GM21576 (cell line): ENCODE measurements at regions not wholly inside any gene's neighbourhood (a gene's known extent, or its start where the extent isn't known, plus 50 kb on each side); places are given as distances from the start of the nearest gene placed in this dataset.
"Not testable (repeated sequence)": the region's sequence is repeated elsewhere in the genome, so short reads cannot be mapped to it uniquely, and the experiment has no call there.

Experiments used
- ATAC-seq: cut with Tn5 transposase; IDR thresholded peaks from one replicate; pipeline ENCODE4 v1.9.1; 2021; ENCODE audit warnings: mild to moderate bottlenecking, moderate library complexity; ENCODE audit not compliant: unreplicated experiment

- ATAC-seq = no peak
Observed at GRCh38 chr2:48043131-48043700, 136.9 kb upstream of the FBXO11 start.

- no peak for ATAC-seq
Observed at GRCh38 chr2:48043746-48044145, 137.4 kb upstream of the FBXO11 start.

- no peak for ATAC-seq
Observed at GRCh38 chr2:48045613-48046012, 139.3 kb upstream of the FBXO11 start.

GRCh38 chr2:48048476-48049171 is 142.3 kb upstream of the FBXO11 start:
- no peak for ATAC-seq

GRCh38 chr2:48049371-48049770 is 143.1 kb upstream of the FBXO11 start:
- ATAC-seq = no peak

GRCh38 chr2:48050711-48051110 is 144.4 kb upstream of the FBXO11 start:
- ATAC-seq = no peak

GRCh38 chr2:48059975-48060374 is 153.7 kb upstream of the FBXO11 start:
- no peak for ATAC-seq

- ATAC-seq = not testable (repeated sequence)
Observed at GRCh38 chr2:48061656-48062055, 155.4 kb upstream of the FBXO11 start.

- no peak for ATAC-seq
Observed at GRCh38 chr2:48065096-48065495, 158.8 kb upstream of the FBXO11 start.

GRCh38 chr2:48066000-48066399 is 159.7 kb upstream of the FBXO11 start:
- ATAC-seq = no peak

- no peak for ATAC-seq
Observed at GRCh38 chr2:48069769-48070168, 163.5 kb upstream of the FBXO11 start.

GRCh38 chr2:48070415-48070814 is 164.1 kb upstream of the FBXO11 start:
- no peak for ATAC-seq

- no peak for ATAC-seq
Observed at GRCh38 chr2:48072583-48072982, 166.3 kb upstream of the FBXO11 start.

GRCh38 chr2:48075631-48076030 is 169.3 kb upstream of the FBXO11 start:
- ATAC-seq = no peak

- no peak for ATAC-seq
Observed at GRCh38 chr2:48080534-48081316, 174.4 kb upstream of the FBXO11 start.

GRCh38 chr2:48081317-48081628 is 175.0 kb upstream of the FBXO11 start:
- ATAC-seq = no peak

- ATAC-seq = no peak
Observed at GRCh38 chr2:48085888-48086287, 179.6 kb upstream of the FBXO11 start.

GRCh38 chr2:48088994-48089393 is 182.7 kb upstream of the FBXO11 start:
- no peak for ATAC-seq

GRCh38 chr2:48089644-48090043 is 183.3 kb upstream of the FBXO11 start:
- no peak for ATAC-seq

- no peak for ATAC-seq
Observed at GRCh38 chr2:48092846-48093803, 186.8 kb upstream of the FBXO11 start.

GRCh38 chr2:48096765-48097164 is 190.5 kb upstream of the FBXO11 start:
- not testable (repeated sequence) for ATAC-seq
